WTC11 (cell line): ENCODE measurements at regions not wholly inside any gene's neighbourhood (a gene's known extent, or its start where the extent isn't known, plus 50 kb on each side); places are given as distances from the start of the nearest gene placed in this dataset.

Experiments
- ATAC-seq: fragments of 200-7000 bp; cut with Tn5 transposase; 2 replicates; pipeline ENCODE4 v1.10.0; 2021; ENCODE audit warnings: mild to moderate bottlenecking, moderate library complexity
- CTCF ChIA-PET: fragments of 300-600 bp; sonication (Branson Sonifier 250); formaldehyde crosslinking; loops from one replicate; lab custom pipeline; 2021; ENCODE audit warnings: antibody characterized with exemption; lab: Charles Lee
- POLR2A ChIA-PET: fragments of 350-600 bp; sonication (Branson Sonifier 250); formaldehyde crosslinking; loops from one replicate; lab custom pipeline; 2021; ENCODE audit warnings: antibody characterized with exemption; lab: Charles Lee
- DNase-seq: peaks from one replicate; pipeline ENCODE4 v3.0.0; 2021; ENCODE audit warnings: low spot score
- H3K27ac Mint-ChIP-seq: 2 replicates; pipeline ENCODE4 v1.8.0; 2021; ENCODE audit warnings: mixed read lengths
- H3K27me3 Mint-ChIP-seq: 2 replicates; pipeline ENCODE4 v1.8.0; 2021; ENCODE audit warnings: low read depth, mild to moderate bottlenecking, moderate library complexity, mixed read lengths
- H3K36me3 Mint-ChIP-seq: 2 replicates; pipeline ENCODE4 v1.8.0; 2021; ENCODE audit warnings: mixed read lengths
- H3K4me1 Mint-ChIP-seq: 2 replicates; pipeline ENCODE4 v1.8.0; 2022; ENCODE audit warnings: mixed read lengths
- H3K4me3 Mint-ChIP-seq: 2 replicates; pipeline ENCODE4 v1.8.0; 2021; ENCODE audit warnings: mild to moderate bottlenecking, moderate library complexity, mixed read lengths
- H3K9me3 Mint-ChIP-seq: 2 replicates; pipeline ENCODE4 v1.8.0; 2021; ENCODE audit warnings: mixed read lengths
- CREB1 ChIP-seq: sonication (generic); formaldehyde crosslinking; IDR thresholded peaks from 2 replicates; pipeline ENCODE4 v1.8.0; 2023; ENCODE audit warnings: mild to moderate bottlenecking, missing genetic modification reagents
- CREM ChIP-seq: sonication (generic); formaldehyde crosslinking; IDR thresholded peaks from 2 replicates; pipeline ENCODE4 v1.8.1; 2022; ENCODE audit warnings: mild to moderate bottlenecking, missing genetic modification reagents, moderate library complexity
- ESRRA ChIP-seq: sonication (generic); formaldehyde crosslinking; IDR thresholded peaks from 2 replicates; pipeline ENCODE4 v1.8.1; 2022; ENCODE audit warnings: mild to moderate bottlenecking, missing genetic modification reagents, borderline replicate concordance
- GTF2I ChIP-seq: fragments of 250-450 bp; sonication (Bioruptor Pico); conservative IDR thresholded peaks from 2 replicates; pipeline ENCODE4 v1.4.0; 2021; ENCODE audit warnings: mild to moderate bottlenecking
- IRF2 ChIP-seq: sonication (generic); formaldehyde crosslinking; IDR thresholded peaks from 2 replicates; pipeline ENCODE4 v1.8.0; 2022; ENCODE audit warnings: low read depth, missing genetic modification reagents, borderline replicate concordance
- MYBL2 ChIP-seq: sonication (generic); formaldehyde crosslinking; IDR thresholded peaks from 2 replicates; pipeline ENCODE4 v1.8.1; 2023; ENCODE audit warnings: mild to moderate bottlenecking, moderate library complexity, missing genetic modification reagents
- NFATC4 ChIP-seq: fragments of 250-450 bp; sonication (Bioruptor Pico); IDR thresholded peaks from 2 replicates; pipeline ENCODE4 v1.9.0; 2021; ENCODE audit warnings: mild to moderate bottlenecking
- RORB ChIP-seq: fragments of 250-450 bp; sonication (Bioruptor Pico); IDR thresholded peaks from 2 replicates; pipeline ENCODE4 v1.9.0; 2021; ENCODE audit warnings: mild to moderate bottlenecking
- TCF7 ChIP-seq: sonication (generic); formaldehyde crosslinking; IDR thresholded peaks from 2 replicates; pipeline ENCODE4 v1.8.0; 2022; ENCODE audit warnings: mild to moderate bottlenecking, low read depth, missing genetic modification reagents, moderate library complexity
- TEAD1 ChIP-seq: sonication (generic); formaldehyde crosslinking; IDR thresholded peaks from 2 replicates; pipeline ENCODE4 v1.8.0; 2022; ENCODE audit warnings: mild to moderate bottlenecking, missing genetic modification reagents
- TEAD4 ChIP-seq: sonication (generic); formaldehyde crosslinking; IDR thresholded peaks from 2 replicates; pipeline ENCODE4 v1.8.0; 2022; ENCODE audit warnings: mild to moderate bottlenecking, missing genetic modification reagents
- ZNF219 ChIP-seq: sonication (generic); formaldehyde crosslinking; IDR thresholded peaks from 2 replicates; pipeline ENCODE4 v1.8.0; 2023; ENCODE audit warnings: missing genetic modification reagents, mild to moderate bottlenecking, borderline replicate concordance
- ZNF232 ChIP-seq: sonication (generic); formaldehyde crosslinking; IDR thresholded peaks from 2 replicates; pipeline ENCODE4 v1.8.0; 2022; ENCODE audit warnings: mild to moderate bottlenecking, missing genetic modification reagents
- ZNF263 ChIP-seq: sonication (generic); formaldehyde crosslinking; IDR thresholded peaks from 2 replicates; pipeline ENCODE4 v1.8.1; 2022; ENCODE audit warnings: low read depth, mild to moderate bottlenecking, moderate library complexity, missing genetic modification reagents
- ZNF423 ChIP-seq: fragments of 250-450 bp; sonication (Bioruptor Pico); IDR thresholded peaks from 2 replicates; pipeline ENCODE4 v2.1.2; 2022; ENCODE audit warnings: mild to moderate bottlenecking, moderate library complexity
- ZNF671 ChIP-seq: fragments of 250-450 bp; sonication (Bioruptor Pico); IDR thresholded peaks from 2 replicates; pipeline ENCODE4 v1.8.0; 2021; ENCODE audit warnings: mild to moderate bottlenecking
- TF ChIP-seq, protein P1 (sequence below): fragments of 250-450 bp; sonication (Bioruptor Pico); IDR thresholded peaks from 2 replicates; pipeline ENCODE4 v1.8.0; 2021; ENCODE audit warnings: mild to moderate bottlenecking
- TF ChIP-seq, protein P2 (sequence below): fragments of 250-450 bp; sonication (Bioruptor Pico); IDR thresholded peaks from 2 replicates; pipeline ENCODE4 v1.9.0; 2021; ENCODE audit warnings: mild to moderate bottlenecking, borderline replicate concordance
- TF ChIP-seq, protein P3 (sequence below): sonication (generic); formaldehyde crosslinking; IDR thresholded peaks from 2 replicates; pipeline ENCODE4 v1.8.0; 2022; ENCODE audit warnings: mild to moderate bottlenecking, missing genetic modification reagents
- TF ChIP-seq, protein P4 (sequence below): sonication (generic); formaldehyde crosslinking; IDR thresholded peaks from 2 replicates; pipeline ENCODE4 v1.8.1; 2023; ENCODE audit warnings: mild to moderate bottlenecking, missing genetic modification reagents, moderate library complexity
- TF ChIP-seq, protein P5 (sequence below): sonication (generic); formaldehyde crosslinking; IDR thresholded peaks from 2 replicates; pipeline ENCODE4 v1.8.1; 2023; ENCODE audit warnings: mild to moderate bottlenecking, missing genetic modification reagents, moderate library complexity
- TF ChIP-seq, protein P6 (sequence below): sonication (generic); formaldehyde crosslinking; IDR thresholded peaks from 2 replicates; pipeline ENCODE4 v1.8.1; 2023; ENCODE audit warnings: mild to moderate bottlenecking, moderate library complexity, missing genetic modification reagents
- TF ChIP-seq, protein P7 (sequence below): sonication (generic); formaldehyde crosslinking; conservative IDR thresholded peaks from 2 replicates; pipeline ENCODE4 v1.8.1; 2022; ENCODE audit warnings: mild to moderate bottlenecking, missing genetic modification reagents

DNA sequence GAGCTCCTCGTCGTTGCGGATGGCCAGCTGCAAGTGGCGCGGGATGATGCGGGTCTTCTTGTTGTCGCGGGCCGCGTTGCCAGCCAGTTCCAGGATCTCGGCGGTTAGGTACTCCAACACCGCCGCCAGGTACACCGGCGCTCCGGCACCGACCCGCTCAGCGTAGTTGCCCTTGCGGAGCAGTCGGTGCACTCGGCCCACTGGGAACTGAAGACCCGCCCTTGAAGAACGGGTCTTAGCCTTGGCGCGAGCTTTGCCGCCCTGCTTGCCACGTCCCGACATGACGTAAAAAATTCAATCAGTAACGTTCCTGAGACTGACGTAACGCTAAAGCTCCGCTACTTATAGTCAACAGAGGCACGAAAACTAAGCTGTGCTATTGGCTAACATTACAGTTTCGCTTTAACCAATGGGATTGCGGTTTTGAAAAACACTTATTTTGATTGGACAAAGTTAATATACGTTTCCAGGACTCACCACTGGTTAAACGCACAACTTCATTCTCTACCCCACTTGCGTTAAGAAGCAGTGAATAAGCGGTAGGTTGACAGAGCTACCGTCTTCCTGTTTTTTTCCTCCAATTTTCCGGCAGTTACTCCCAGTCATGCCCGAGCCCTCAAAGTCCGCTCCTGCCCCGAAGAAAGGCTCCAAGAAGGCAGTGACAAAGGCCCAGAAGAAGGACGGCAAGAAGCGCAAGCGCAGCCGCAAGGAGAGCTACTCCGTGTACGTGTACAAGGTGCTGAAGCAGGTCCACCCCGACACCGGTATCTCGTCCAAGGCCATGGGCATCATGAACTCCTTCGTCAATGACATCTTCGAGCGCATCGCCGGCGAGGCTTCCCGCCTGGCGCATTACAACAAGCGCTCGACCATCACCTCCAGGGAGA lies 73.9 kb downstream of the OR2B2 start:
- peak; percentile 84 for DNase-seq
- no peaks in the 10 kb centered on the region for H3K9me3 Mint-ChIP-seq
- peaks cover 28% of the 10 kb centered on the region for H3K4me1 Mint-ChIP-seq
- H3K27ac Mint-ChIP-seq: no peak overlapping the region
- peak; percentile 84 for ATAC-seq
- no peaks in the 10 kb centered on the region for H3K27me3 Mint-ChIP-seq
- no peaks in the 10 kb centered on the region for H3K36me3 Mint-ChIP-seq
- POLR2A ChIA-PET: interaction anchor here (0.6 to 11.2 kb wide), 43 partner anchors 9 to 1812 kb away, joined by 3 to 729 read pairs (median 5); partner anchors contain the start of gene ZSCAN31
- H3K4me3 Mint-ChIP-seq: no peak overlapping the region
- CTCF ChIA-PET: interaction anchor here (1.6 to 2.6 kb wide), 2 partner anchors 27 to 57 kb away, joined by 8 to 12 read pairs; a partner anchor contains a TSS
- TF ChIP-seq TEAD1 (CRISPR knock-in tag) (peak; percentile 47; the same call in 1 of the 2 replicates), TCF7 (no peak; the same call in 1 of the 2 replicates), ZNF423 (no peak), ZNF232 (CRISPR knock-in tag) (no peak), CREM (CRISPR knock-in tag) (peak; percentile 77; the same call in 1 of the 2 replicates), TEAD4 (CRISPR knock-in tag) (no peak; the same call in 1 of the 2 replicates), ZNF219 (no peak), IRF2 (no peak), ZNF263 (CRISPR knock-in tag) (0 out of 2 replicates have a peak, but pooled peaks have one; percentile 43), RORB (CRISPR knock-in tag) (no peak), MYBL2 (CRISPR knock-in tag) (peak; percentile 59; the same call in 1 of the 2 replicates), CREB1 (no peak), ESRRA (CRISPR knock-in tag) (no peak), ZNF671 (CRISPR knock-in tag) (no peak), GTF2I (CRISPR knock-in tag) (no peak), NFATC4 (CRISPR knock-in tag) (peak; percentile 72; the same call in 1 of the 2 replicates)
- TF ChIP-seq, protein P1, sequence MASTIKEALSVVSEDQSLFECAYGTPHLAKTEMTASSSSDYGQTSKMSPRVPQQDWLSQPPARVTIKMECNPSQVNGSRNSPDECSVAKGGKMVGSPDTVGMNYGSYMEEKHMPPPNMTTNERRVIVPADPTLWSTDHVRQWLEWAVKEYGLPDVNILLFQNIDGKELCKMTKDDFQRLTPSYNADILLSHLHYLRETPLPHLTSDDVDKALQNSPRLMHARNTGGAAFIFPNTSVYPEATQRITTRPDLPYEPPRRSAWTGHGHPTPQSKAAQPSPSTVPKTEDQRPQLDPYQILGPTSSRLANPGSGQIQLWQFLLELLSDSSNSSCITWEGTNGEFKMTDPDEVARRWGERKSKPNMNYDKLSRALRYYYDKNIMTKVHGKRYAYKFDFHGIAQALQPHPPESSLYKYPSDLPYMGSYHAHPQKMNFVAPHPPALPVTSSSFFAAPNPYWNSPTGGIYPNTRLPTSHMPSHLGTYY (CRISPR knock-in tag): no peak; the same call in 1 of the 2 replicates
- TF ChIP-seq, protein P2, sequence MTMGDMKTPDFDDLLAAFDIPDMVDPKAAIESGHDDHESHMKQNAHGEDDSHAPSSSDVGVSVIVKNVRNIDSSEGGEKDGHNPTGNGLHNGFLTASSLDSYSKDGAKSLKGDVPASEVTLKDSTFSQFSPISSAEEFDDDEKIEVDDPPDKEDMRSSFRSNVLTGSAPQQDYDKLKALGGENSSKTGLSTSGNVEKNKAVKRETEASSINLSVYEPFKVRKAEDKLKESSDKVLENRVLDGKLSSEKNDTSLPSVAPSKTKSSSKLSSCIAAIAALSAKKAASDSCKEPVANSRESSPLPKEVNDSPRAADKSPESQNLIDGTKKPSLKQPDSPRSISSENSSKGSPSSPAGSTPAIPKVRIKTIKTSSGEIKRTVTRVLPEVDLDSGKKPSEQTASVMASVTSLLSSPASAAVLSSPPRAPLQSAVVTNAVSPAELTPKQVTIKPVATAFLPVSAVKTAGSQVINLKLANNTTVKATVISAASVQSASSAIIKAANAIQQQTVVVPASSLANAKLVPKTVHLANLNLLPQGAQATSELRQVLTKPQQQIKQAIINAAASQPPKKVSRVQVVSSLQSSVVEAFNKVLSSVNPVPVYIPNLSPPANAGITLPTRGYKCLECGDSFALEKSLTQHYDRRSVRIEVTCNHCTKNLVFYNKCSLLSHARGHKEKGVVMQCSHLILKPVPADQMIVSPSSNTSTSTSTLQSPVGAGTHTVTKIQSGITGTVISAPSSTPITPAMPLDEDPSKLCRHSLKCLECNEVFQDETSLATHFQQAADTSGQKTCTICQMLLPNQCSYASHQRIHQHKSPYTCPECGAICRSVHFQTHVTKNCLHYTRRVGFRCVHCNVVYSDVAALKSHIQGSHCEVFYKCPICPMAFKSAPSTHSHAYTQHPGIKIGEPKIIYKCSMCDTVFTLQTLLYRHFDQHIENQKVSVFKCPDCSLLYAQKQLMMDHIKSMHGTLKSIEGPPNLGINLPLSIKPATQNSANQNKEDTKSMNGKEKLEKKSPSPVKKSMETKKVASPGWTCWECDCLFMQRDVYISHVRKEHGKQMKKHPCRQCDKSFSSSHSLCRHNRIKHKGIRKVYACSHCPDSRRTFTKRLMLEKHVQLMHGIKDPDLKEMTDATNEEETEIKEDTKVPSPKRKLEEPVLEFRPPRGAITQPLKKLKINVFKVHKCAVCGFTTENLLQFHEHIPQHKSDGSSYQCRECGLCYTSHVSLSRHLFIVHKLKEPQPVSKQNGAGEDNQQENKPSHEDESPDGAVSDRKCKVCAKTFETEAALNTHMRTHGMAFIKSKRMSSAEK (CRISPR knock-in tag): no peak
- TF ChIP-seq, protein P3, sequence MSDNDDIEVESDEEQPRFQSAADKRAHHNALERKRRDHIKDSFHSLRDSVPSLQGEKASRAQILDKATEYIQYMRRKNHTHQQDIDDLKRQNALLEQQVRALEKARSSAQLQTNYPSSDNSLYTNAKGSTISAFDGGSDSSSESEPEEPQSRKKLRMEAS (CRISPR knock-in tag): peak; percentile 50
- TF ChIP-seq, protein P4, sequence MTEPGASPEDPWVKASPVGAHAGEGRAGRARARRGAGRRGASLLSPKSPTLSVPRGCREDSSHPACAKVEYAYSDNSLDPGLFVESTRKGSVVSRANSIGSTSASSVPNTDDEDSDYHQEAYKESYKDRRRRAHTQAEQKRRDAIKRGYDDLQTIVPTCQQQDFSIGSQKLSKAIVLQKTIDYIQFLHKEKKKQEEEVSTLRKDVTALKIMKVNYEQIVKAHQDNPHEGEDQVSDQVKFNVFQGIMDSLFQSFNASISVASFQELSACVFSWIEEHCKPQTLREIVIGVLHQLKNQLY: no peak
- TF ChIP-seq, protein P5, sequence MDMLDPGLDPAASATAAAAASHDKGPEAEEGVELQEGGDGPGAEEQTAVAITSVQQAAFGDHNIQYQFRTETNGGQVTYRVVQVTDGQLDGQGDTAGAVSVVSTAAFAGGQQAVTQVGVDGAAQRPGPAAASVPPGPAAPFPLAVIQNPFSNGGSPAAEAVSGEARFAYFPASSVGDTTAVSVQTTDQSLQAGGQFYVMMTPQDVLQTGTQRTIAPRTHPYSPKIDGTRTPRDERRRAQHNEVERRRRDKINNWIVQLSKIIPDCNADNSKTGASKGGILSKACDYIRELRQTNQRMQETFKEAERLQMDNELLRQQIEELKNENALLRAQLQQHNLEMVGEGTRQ: no peak
- TF ChIP-seq, protein P6, sequence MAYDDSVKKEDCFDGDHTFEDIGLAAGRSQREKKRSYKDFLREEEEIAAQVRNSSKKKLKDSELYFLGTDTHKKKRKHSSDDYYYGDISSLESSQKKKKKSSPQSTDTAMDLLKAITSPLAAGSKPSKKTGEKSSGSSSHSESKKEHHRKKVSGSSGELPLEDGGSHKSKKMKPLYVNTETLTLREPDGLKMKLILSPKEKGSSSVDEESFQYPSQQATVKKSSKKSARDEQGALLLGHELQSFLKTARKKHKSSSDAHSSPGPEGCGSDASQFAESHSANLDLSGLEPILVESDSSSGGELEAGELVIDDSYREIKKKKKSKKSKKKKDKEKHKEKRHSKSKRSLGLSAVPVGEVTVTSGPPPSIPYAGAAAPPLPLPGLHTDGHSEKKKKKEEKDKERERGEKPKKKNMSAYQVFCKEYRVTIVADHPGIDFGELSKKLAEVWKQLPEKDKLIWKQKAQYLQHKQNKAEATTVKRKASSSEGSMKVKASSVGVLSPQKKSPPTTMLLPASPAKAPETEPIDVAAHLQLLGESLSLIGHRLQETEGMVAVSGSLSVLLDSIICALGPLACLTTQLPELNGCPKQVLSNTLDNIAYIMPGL (CRISPR knock-in tag): peak; percentile 56; the same call in 1 of the 2 replicates
- TF ChIP-seq, protein P7, sequence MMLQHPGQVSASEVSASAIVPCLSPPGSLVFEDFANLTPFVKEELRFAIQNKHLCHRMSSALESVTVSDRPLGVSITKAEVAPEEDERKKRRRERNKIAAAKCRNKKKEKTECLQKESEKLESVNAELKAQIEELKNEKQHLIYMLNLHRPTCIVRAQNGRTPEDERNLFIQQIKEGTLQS (CRISPR knock-in tag): 0 out of 2 replicates have a peak, but pooled peaks have one; percentile 45
